CD14-positive monocyte (primary cell): ENCODE measurements at regions not wholly inside any gene's neighbourhood (a gene's known extent, or its start where the extent isn't known, plus 50 kb on each side); places are given as distances from the start of the nearest gene placed in this dataset.

ENCODE experiments used
- DNase-seq, 3 donors: peaks; one replicate each; pipeline ENCODE4 v3.0.0-alpha.2; 2011 to 2022
- H2AFZ ChIP-seq: 2 replicates; pipeline ENCODE4 v1.6.0; 2012; ENCODE audit warnings: mild to moderate bottlenecking, low read depth, low read length, inconsistent platforms; ENCODE audit not compliant: insufficient read depth, poor library complexity, severe bottlenecking
- H3K27ac ChIP-seq, 2 donors: 1 replicate in 1 of 2; 2 replicates in 1 of 2; pipeline ENCODE4 v1.5.1; 2012 to 2013; ENCODE audit warnings: low read length in 2 of 2, control low read depth in 1 of 2, inconsistent platforms in 1 of 2, low read depth in 1 of 2, mild to moderate bottlenecking in 1 of 2
- H3K27me3 ChIP-seq, 2 donors: one replicate each; pipeline versions ENCODE4 v1.6.0 to v1.6.1; 2011 to 2013; ENCODE audit warnings: low read length in 2 of 2; ENCODE audit not compliant: control insufficient read depth in 2 of 2, insufficient read depth in 2 of 2
- H3K36me3 ChIP-seq, 2 donors: replicated peaks in 1 of 2; 1 replicate in 1 of 2; 2 replicates in 1 of 2; pipeline versions ENCODE4 v1.5.1 to v1.6.1; 2012 to 2013; ENCODE audit warnings: low read length in 2 of 2, control low read depth in 1 of 2, inconsistent platforms in 1 of 2, mild to moderate bottlenecking in 1 of 2; ENCODE audit not compliant: insufficient read depth in 2 of 2, control insufficient read depth in 1 of 2
- H3K4me1 ChIP-seq, 2 donors: 1 replicate in 1 of 2; 2 replicates in 1 of 2; pipeline versions ENCODE4 v1.5.1 to v1.6.1; 2012 to 2013; ENCODE audit warnings: low read length in 2 of 2, control low read depth in 1 of 2, inconsistent platforms in 1 of 2, mild to moderate bottlenecking in 1 of 2, moderate library complexity in 1 of 2; ENCODE audit not compliant: insufficient read depth in 2 of 2, control insufficient read depth in 1 of 2
- H3K4me2 ChIP-seq: replicated peaks from 2 replicates; pipeline ENCODE3; 2012; ENCODE audit warnings: low read length, moderate library complexity, mild to moderate bottlenecking; ENCODE audit not compliant: poor library complexity, severe bottlenecking; ENCODE audit errors: extremely low read depth
- H3K4me3 ChIP-seq, 3 experiments: fragments of 200-600 bp in 1 of 3; sonication (generic) in 1 of 3; replicated peaks in 1 of 3; 1 replicate in 2 of 3; 2 replicates in 1 of 3; pipeline ENCODE4 v1.5.1; 2011 to 2013; ENCODE audit warnings: low read length in 3 of 3, mild to moderate bottlenecking in 3 of 3, control low read depth in 2 of 3, low read depth in 2 of 3, inconsistent platforms in 1 of 3, moderate library complexity in 1 of 3
- H3K79me2 ChIP-seq: 2 replicates; pipeline ENCODE4 v1.6.0; 2012; ENCODE audit warnings: mild to moderate bottlenecking, control low read depth, inconsistent platforms, low read length, moderate library complexity; ENCODE audit not compliant: insufficient read depth
- H3K9ac ChIP-seq: 2 replicates; pipeline ENCODE4 v1.6.0; 2017; ENCODE audit warnings: low read length, mild to moderate bottlenecking; ENCODE audit not compliant: insufficient read depth, poor library complexity, severe bottlenecking
- H3K9me3 ChIP-seq, 2 donors: replicated peaks in 1 of 2; 1 replicate in 1 of 2; 2 replicates in 1 of 2; pipeline versions ENCODE4 v1.5.1 to v1.6.1; 2012 to 2013; ENCODE audit warnings: low read length in 2 of 2, control low read depth in 1 of 2; ENCODE audit not compliant: control insufficient read depth in 1 of 2, insufficient read depth in 1 of 2
- H4K20me1 ChIP-seq: 2 replicates; pipeline ENCODE4 v1.6.0; 2012; ENCODE audit warnings: mild to moderate bottlenecking, low read length, control low read depth, moderate library complexity; ENCODE audit not compliant: insufficient read depth
- H3K27ac Mint-ChIP-seq, 7 donors: one replicate each; pipeline ENCODE4 v1.8.0; 2020; ENCODE audit warnings: mild to moderate bottlenecking in 7 of 7, mixed read lengths in 7 of 7, moderate library complexity in 6 of 7, inconsistent platforms in 2 of 7
- H3K27me3 Mint-ChIP-seq, 3 donors: one replicate each; pipeline ENCODE4 v1.8.0; 2021 to 2022; ENCODE audit warnings: low read depth in 3 of 3, mild to moderate bottlenecking in 3 of 3, mixed read lengths in 3 of 3, moderate library complexity in 3 of 3, inconsistent platforms in 1 of 3
- H3K36me3 Mint-ChIP-seq, 2 donors: one replicate each; pipeline ENCODE4 v1.8.0; 2020; ENCODE audit warnings: mixed read lengths in 2 of 2, inconsistent platforms in 1 of 2, mild to moderate bottlenecking in 1 of 2
- H3K4me1 Mint-ChIP-seq: one replicate; pipeline ENCODE4 v1.8.0; 2020; ENCODE audit warnings: mild to moderate bottlenecking, mixed read lengths
- H3K4me3 Mint-ChIP-seq, 2 donors: one replicate each; pipeline ENCODE4 v1.8.0; 2020; ENCODE audit warnings: mild to moderate bottlenecking in 2 of 2, mixed read lengths in 2 of 2, moderate library complexity in 1 of 2
- H3K9me3 Mint-ChIP-seq, 7 donors: one replicate each; pipeline ENCODE4 v1.8.0; 2020 to 2022; ENCODE audit warnings: mixed read lengths in 7 of 7, mild to moderate bottlenecking in 6 of 7, moderate library complexity in 6 of 7, inconsistent platforms in 2 of 7
- CTCF ChIP-seq: fragments of 200-600 bp; IDR thresholded peaks from one replicate; pipeline ENCODE4 v1.8.0; 2022; ENCODE audit warnings: antibody characterized with exemption, mild to moderate bottlenecking
- WGBS: methylation state at CpG from one replicate; pipeline ENCODE4 v1.1.5; 2013; ENCODE audit warnings: missing lambda C conversion rate; ENCODE audit not compliant: insufficient coverage; 5-methylcytosine and 5-hydroxymethylcytosine counted together
- intact Hi-C, 2 donors: fragments of 100-400 bp; cut with micrococcal nuclease; formaldehyde crosslinking; loops; one replicate each; pipeline versions ENCODE4 v1.15.0 to v1.15.1; 2023

- Mint-ChIP-seq H3K4me3 (no peak overlapping the region), H3K36me3 (no peaks in the 10 kb centered on the region), H3K27ac (no peak overlapping the region), H3K9me3 (peaks cover 0 to 4% (median 2%) of the 10 kb centered on the region in 7 donors), H3K4me1 (no peaks in the 10 kb centered on the region), H3K27me3 (no peaks in the 10 kb centered on the region)
- no peak for DNase-seq
- TF ChIP-seq CTCF, result no peak
- Histone ChIP-seq H3K4me2 (no peak overlapping the region), H4K20me1 (no peaks in the 10 kb centered on the region), H3K4me3 (no peak overlapping the region), H3K27ac (no peak overlapping the region), H3K36me3 (no peaks in the 10 kb centered on the region), H3K79me2 (no peaks in the 10 kb centered on the region), H3K9ac (no peak overlapping the region), H3K27me3 (no peaks in the 10 kb centered on the region), H3K9me3 (peaks cover 0 to 6% of the 10 kb centered on the region in 2 donors), H3K4me1 (no peaks in the 10 kb centered on the region), H2AFZ (no peak overlapping the region)
- intact Hi-C loops, result no loop called here
- WGBS, result no CpG with 5 or more reads among the region's 2 CpGs
Measured at GRCh38 chr4:156241896-156242295, 288.2 kb upstream of the CTSO start.

- H3K9me3 ChIP-seq, result peaks cover 0 to 6% of the 10 kb centered on the region in 2 donors
- H2AFZ ChIP-seq, result no peak overlapping the region
- no peaks in the 10 kb centered on the region for H3K27me3 ChIP-seq
- H3K4me3 ChIP-seq, result no peak overlapping the region
- intact Hi-C loops, result no loop called here
- Mint-ChIP-seq H3K27me3 (no peaks in the 10 kb centered on the region), H3K9me3 (peaks cover 0 to 5% (median 3%) of the 10 kb centered on the region in 7 donors), H3K4me1 (no peaks in the 10 kb centered on the region), H3K27ac (no peak overlapping the region), H3K36me3 (no peaks in the 10 kb centered on the region), H3K4me3 (no peak overlapping the region)
- H4K20me1 ChIP-seq, result no peaks in the 10 kb centered on the region
- H3K4me2 ChIP-seq, result no peak overlapping the region
- TF ChIP-seq CTCF, result no peak
- no peaks in the 10 kb centered on the region for H3K4me1 ChIP-seq
- H3K36me3 ChIP-seq, result no peaks in the 10 kb centered on the region
- no peak overlapping the region for H3K27ac ChIP-seq
- H3K79me2 ChIP-seq, result no peaks in the 10 kb centered on the region
- WGBS, result 100% methylated on average over 1 of the region's 3 CpGs
- H3K9ac ChIP-seq, result no peak overlapping the region
- no peak for DNase-seq
Measured at GRCh38 chr4:156238171-156238570, 284.5 kb upstream of the CTSO start.
